Transverse colon (tissue), 4 donors: ENCODE measurements at regions not wholly inside any gene's neighbourhood (a gene's known extent, or its start where the extent isn't known, plus 50 kb on each side); places are given as distances from the start of the nearest gene placed in this dataset.

ENCODE experiments used
- DNase-seq: peaks from one replicate; pipeline ENCODE4 v3.0.0-alpha.2; 2019
- H3K27ac ChIP-seq, 4 donors: fragments of 200-600 bp; sonication (generic); 2 replicates each; pipeline ENCODE4 v1.5.1; 2016 to 2018; ENCODE audit warnings: inconsistent platforms in 4 of 4
- H3K27me3 ChIP-seq: fragments of 200-600 bp; sonication (generic); 2 replicates; pipeline ENCODE4 v1.5.1; 2017; ENCODE audit warnings: inconsistent platforms
- H3K36me3 ChIP-seq, 4 donors: fragments of 200-600 bp; sonication (generic); 2 replicates each; pipeline ENCODE4 v1.5.1; 2017 to 2019; ENCODE audit warnings: inconsistent platforms in 4 of 4
- H3K4me1 ChIP-seq, 4 donors: fragments of 200-600 bp; sonication (generic); 2 replicates each; pipeline ENCODE4 v1.5.1; 2017 to 2020; ENCODE audit warnings: inconsistent platforms in 4 of 4
- H3K4me3 ChIP-seq, 4 donors: fragments of 200-600 bp; sonication (generic); 1 replicate in 1 of 4; 2 replicates in 3 of 4; pipeline versions ENCODE4 v1.5.1 to v1.6.1; 2017 to 2019; ENCODE audit warnings: inconsistent platforms in 4 of 4
- H3K9me3 ChIP-seq, 2 donors: fragments of 200-600 bp; sonication (generic); 2 replicates each; pipeline ENCODE4 v1.5.1; 2017 to 2019; ENCODE audit warnings: inconsistent platforms in 2 of 2
- CTCF ChIP-seq, 5 experiments: fragments of 200-600 bp in 3 of 5; fragments of 450-650 bp in 2 of 5; sonication (generic) in 3 of 5; IDR thresholded peaks; 1 replicate in 2 of 5; 2 replicates in 3 of 5; pipeline ENCODE4 v1.5.1; 2016 to 2017; ENCODE audit warnings: antibody characterized with exemption in 5 of 5, inconsistent platforms in 3 of 5, mild to moderate bottlenecking in 2 of 5, moderate library complexity in 1 of 5
- EP300 ChIP-seq: sonication (generic); formaldehyde crosslinking; IDR thresholded peaks from one replicate; pipeline ENCODE4 v1.6.1; 2017; ENCODE audit warnings: antibody characterized with exemption, low read depth
- POLR2A ChIP-seq: fragments of 450-650 bp; IDR thresholded peaks from one replicate; pipeline ENCODE4 v1.6.1; 2016; ENCODE audit warnings: antibody characterized with exemption, mild to moderate bottlenecking, moderate library complexity
- POLR2AphosphoS5 ChIP-seq, 3 donors: sonication (generic); formaldehyde crosslinking; IDR thresholded peaks; one replicate each; pipeline ENCODE4 v1.6.1; 2016; ENCODE audit warnings: antibody characterized with exemption in 3 of 3
- WGBS, 2 donors: methylation state at CpG; one replicate each; pipeline ENCODE4 v1.1.5; 2018; ENCODE audit warnings: low coverage in 1 of 2; 5-methylcytosine and 5-hydroxymethylcytosine counted together
- in situ Hi-C, 4 donors: fragments of 200-750 bp; cut with MboI; loops; one replicate each; pipeline versions ENCODE4 v1.15.0 to v1.15.1; 2017; ENCODE audit warnings: low sequenced_read_pairs in 3 of 4, low pct_ligation_motif_present in 1 of 4, low pct_unique_long_range_greater_than_20kb in 1 of 4
- intact Hi-C: fragments of 100-400 bp; cut with DNase I; formaldehyde crosslinking; loops from one replicate; pipeline ENCODE4 v1.15.1; 2023; ENCODE audit warnings: low total_unique reads

- 71% methylated on average over 3 of the region's 3 CpGs for WGBS, 2 donors
- H3K27ac ChIP-seq, result peak overlapping the region in 1 of 4 donors; percentile 33
- in situ Hi-C loops, result no loop called here
- intact Hi-C loops, result no loop called here
- no peaks in the 10 kb centered on the region for H3K9me3 ChIP-seq
- H3K27me3 ChIP-seq, result no peaks in the 10 kb centered on the region
- H3K36me3 ChIP-seq, result no peaks in the 10 kb centered on the region
- no peak for TF ChIP-seq CTCF (IDR thresholded peaks at IDR 0.05)
- no peak for TF ChIP-seq POLR2A
- no peak for TF ChIP-seq EP300
- no peak for TF ChIP-seq POLR2AphosphoS5 (IDR thresholded peaks at IDR 0.05)
- peaks cover 8 to 29% (median 19%) of the 10 kb centered on the region in 4 donors for H3K4me1 ChIP-seq
- no peak overlapping the region for H3K4me3 ChIP-seq
- no peak for DNase-seq
These were observed 81.8 kb upstream of the SLC44A3 start for GRCh38 chr1:94738371-94738770.

GRCh38 chr1:94737124-94737998 is 82.8 kb upstream of the SLC44A3 start:
- 57 to 86% methylated on average over 1 to 5 of the region's 5 CpGs for WGBS, 2 donors

GRCh38 chr1:94736549-94736948 is 83.6 kb upstream of the SLC44A3 start:
- H3K27me3 ChIP-seq, result no peaks in the 10 kb centered on the region
- in situ Hi-C loops, result no loop called here
- intact Hi-C loops, result no loop called here
- H3K4me3 ChIP-seq, result no peak overlapping the region
- DNase-seq, result no peak
- H3K9me3 ChIP-seq, result no peaks in the 10 kb centered on the region
- peak overlapping the region in 3 of 4 donors; percentile 27 to 44 (median 33) for H3K27ac ChIP-seq
- H3K4me1 ChIP-seq, result peaks cover 8 to 24% (median 18%) of the 10 kb centered on the region in 4 donors
- TF ChIP-seq POLR2A (no peak), EP300 (no peak), CTCF (IDR thresholded peaks at IDR 0.05) (no peak), POLR2AphosphoS5 (IDR thresholded peaks at IDR 0.05) (no peak)
- no peaks in the 10 kb centered on the region for H3K36me3 ChIP-seq
- 75 to 87% methylated on average over 1 of the region's 1 CpG for WGBS, 2 donors

More at GRCh38 chr1:94737124-94737998, 82.8 kb upstream of the SLC44A3 start:
- Histone ChIP-seq H3K27ac (peak overlapping the region; percentile 6 to 44 (median 30)), H3K36me3 (no peaks in the 10 kb centered on the region), H3K9me3 (no peaks in the 10 kb centered on the region), H3K27me3 (no peaks in the 10 kb centered on the region), H3K4me1 (peaks cover 8 to 24% (median 18%) of the 10 kb centered on the region in 4 donors), H3K4me3 (no peak overlapping the region)
- intact Hi-C loops, result no loop called here
- DNase-seq, result no peak
- in situ Hi-C loops, result no loop called here
- TF ChIP-seq CTCF (IDR thresholded peaks at IDR 0.05), result no peak
- TF ChIP-seq EP300, result no peak
- no peak for TF ChIP-seq POLR2A
- no peak for TF ChIP-seq POLR2AphosphoS5 (IDR thresholded peaks at IDR 0.05)

GRCh38 chr1:94736073-94736472 is 84.1 kb upstream of the SLC44A3 start:
- no peaks in the 10 kb centered on the region for H3K36me3 ChIP-seq
- DNase-seq, result no peak
- no peak for TF ChIP-seq POLR2A
- no peak for TF ChIP-seq EP300
- no peak for TF ChIP-seq POLR2AphosphoS5 (IDR thresholded peaks at IDR 0.05)
- TF ChIP-seq CTCF (IDR thresholded peaks at IDR 0.05), result no peak
- intact Hi-C loops (no loop called here), in situ Hi-C loops (no loop called here)
- 85% methylated on average over 2 of the region's 2 CpGs; no CpG with 5 or more reads in 1 of the 2 donors for WGBS, 2 donors
- H3K27me3 ChIP-seq, result no peaks in the 10 kb centered on the region
- no peaks in the 10 kb centered on the region for H3K9me3 ChIP-seq
- peak overlapping the region; percentile 23 to 65 (median 60) for H3K27ac ChIP-seq
- H3K4me1 ChIP-seq, result peaks cover 8 to 24% (median 18%) of the 10 kb centered on the region in 4 donors
- H3K4me3 ChIP-seq, result no peak overlapping the region
